ENCODE measurements at regions not wholly inside any gene's neighbourhood (a gene's known extent, or its start where the extent isn't known, plus 50 kb on each side); places are given as distances from the start of the nearest gene placed in this dataset.

DNA sequence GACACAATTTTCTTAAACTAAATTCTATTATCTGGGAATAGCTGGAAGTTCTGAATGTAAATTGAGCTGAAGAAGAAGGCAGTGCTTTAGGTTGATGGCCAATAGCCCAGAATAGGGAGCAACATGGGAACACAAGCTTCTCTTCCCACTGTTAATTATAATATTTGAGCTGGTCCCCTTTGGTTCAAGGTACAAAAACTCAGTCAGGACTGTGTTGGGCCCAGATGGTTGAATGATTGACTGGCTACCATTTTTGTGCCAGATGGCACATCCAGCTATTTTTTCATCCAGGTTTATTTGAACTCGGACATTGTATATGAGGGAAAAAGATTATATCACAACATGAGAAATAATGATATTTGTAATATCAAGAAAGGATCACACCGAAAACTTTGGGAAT lies 458.9 kb downstream of the SLITRK1 start:
- Histone ChIP-seq H3K27ac (no peak overlapping the region), H3K27me3 (replicated peaks) (no peaks in the 10 kb centered on the region), H3K4me3 (ENCODE audit: low read depth, low read length) (no peak overlapping the region), H3K36me3 (replicated peaks) (no peaks in the 10 kb centered on the region)
- TF ChIP-seq, protein P1, sequence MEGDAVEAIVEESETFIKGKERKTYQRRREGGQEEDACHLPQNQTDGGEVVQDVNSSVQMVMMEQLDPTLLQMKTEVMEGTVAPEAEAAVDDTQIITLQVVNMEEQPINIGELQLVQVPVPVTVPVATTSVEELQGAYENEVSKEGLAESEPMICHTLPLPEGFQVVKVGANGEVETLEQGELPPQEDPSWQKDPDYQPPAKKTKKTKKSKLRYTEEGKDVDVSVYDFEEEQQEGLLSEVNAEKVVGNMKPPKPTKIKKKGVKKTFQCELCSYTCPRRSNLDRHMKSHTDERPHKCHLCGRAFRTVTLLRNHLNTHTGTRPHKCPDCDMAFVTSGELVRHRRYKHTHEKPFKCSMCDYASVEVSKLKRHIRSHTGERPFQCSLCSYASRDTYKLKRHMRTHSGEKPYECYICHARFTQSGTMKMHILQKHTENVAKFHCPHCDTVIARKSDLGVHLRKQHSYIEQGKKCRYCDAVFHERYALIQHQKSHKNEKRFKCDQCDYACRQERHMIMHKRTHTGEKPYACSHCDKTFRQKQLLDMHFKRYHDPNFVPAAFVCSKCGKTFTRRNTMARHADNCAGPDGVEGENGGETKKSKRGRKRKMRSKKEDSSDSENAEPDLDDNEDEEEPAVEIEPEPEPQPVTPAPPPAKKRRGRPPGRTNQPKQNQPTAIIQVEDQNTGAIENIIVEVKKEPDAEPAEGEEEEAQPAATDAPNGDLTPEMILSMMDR (IDR thresholded peaks at IDR 0.05; ENCODE audit: low read depth, low read length, missing control alignments) = no peak
- in situ Hi-C loops (cut with HindIII; ENCODE audit: low pct_ligation_motif_present, low sequenced_read_pairs) = no loop called here
- no peak for DNase-seq

DNA sequence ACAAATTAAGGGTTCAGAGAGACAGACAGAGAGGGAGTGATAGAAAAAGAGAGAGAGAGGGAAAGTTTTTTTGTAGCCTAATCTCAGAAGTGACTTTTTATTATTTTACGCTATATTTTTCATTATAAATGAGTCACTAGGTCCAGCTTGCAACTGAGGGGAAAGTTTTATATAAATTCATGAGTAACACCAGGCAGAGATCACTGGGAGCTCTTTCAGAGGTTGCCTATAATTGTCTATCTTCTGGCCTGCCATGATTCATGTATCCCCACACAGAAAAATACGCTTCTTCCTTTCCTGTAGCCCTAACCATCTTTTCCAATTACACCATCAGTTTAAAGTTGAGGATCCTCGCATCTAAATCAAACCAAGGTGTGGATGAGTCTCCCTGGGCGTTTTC lies 467.9 kb downstream of the SLITRK1 start:
- TF ChIP-seq, protein P1 (IDR thresholded peaks at IDR 0.05; ENCODE audit: low read depth, low read length, missing control alignments) = no peak
- no peaks in the 10 kb centered on the region for H3K27me3 ChIP-seq (replicated peaks)
- DNase-seq = no peak
- H3K36me3 ChIP-seq (replicated peaks) = no peaks in the 10 kb centered on the region
- in situ Hi-C loops (cut with HindIII; ENCODE audit: low pct_ligation_motif_present, low sequenced_read_pairs) = no loop called here
- H3K27ac ChIP-seq = no peak overlapping the region
- H3K4me3 ChIP-seq (ENCODE audit: low read depth, low read length) = no peak overlapping the region

DNA sequence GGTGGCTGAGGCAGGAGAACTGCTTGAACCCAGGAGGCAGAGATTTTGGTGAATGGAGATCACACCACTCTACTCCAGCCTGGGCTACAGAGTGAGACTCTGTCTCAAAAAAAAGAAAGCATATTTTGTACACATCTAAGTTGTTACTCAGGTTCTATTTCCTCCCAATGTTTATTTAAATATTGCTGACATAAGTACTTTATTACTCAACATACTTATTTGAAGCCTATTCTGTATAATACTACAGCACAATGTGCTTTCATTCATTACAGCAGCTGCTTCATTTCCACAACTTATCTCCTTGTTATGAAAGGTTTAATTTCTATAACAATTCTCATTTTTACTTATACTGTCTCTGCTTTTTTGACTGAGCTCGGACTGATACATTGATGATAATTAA lies 495.7 kb downstream of the SLITRK1 start:
- in situ Hi-C loops (cut with HindIII; ENCODE audit: low pct_ligation_motif_present, low sequenced_read_pairs) = no loop called here
- TF ChIP-seq, protein P1 (IDR thresholded peaks at IDR 0.05; ENCODE audit: low read depth, low read length, missing control alignments) = no peak
- no peak for DNase-seq
- H3K27ac ChIP-seq = no peak overlapping the region
- H3K4me3 ChIP-seq (ENCODE audit: low read depth, low read length) = no peak overlapping the region
- H3K36me3 ChIP-seq (replicated peaks) = no peaks in the 10 kb centered on the region
- no peaks in the 10 kb centered on the region for H3K27me3 ChIP-seq (replicated peaks)

- Histone ChIP-seq H3K27ac (no peak overlapping the region), H3K27me3 (replicated peaks) (no peaks in the 10 kb centered on the region), H3K4me3 (ENCODE audit: low read depth, low read length) (no peak overlapping the region), H3K36me3 (replicated peaks) (no peaks in the 10 kb centered on the region)
- in situ Hi-C loops (cut with HindIII; ENCODE audit: low pct_ligation_motif_present, low sequenced_read_pairs) = no loop called here
- no peak for DNase-seq
- TF ChIP-seq, protein P1 (IDR thresholded peaks at IDR 0.05; ENCODE audit: low read depth, low read length, missing control alignments) = no peak
Observed at GRCh38 chr13:83378908-83379307, 503.4 kb downstream of the SLITRK1 start.

DNA sequence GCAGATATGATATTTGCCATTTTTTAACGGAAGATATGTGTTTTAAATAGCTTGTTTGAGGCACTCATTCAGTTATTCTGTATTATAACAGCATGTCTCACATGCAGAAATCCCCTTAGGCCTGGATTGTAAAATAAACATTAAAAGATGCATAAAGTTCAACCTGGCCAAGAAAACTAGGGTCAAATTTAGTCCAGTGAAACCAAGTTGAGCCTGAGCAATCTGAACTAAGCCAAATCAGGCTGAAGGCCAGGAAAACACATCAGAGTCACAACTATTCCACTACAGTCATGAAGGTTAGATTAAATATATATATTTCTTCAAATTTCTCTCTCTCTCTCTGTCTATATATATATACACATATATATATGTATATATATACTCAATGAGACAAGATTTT lies 504.8 kb downstream of the SLITRK1 start:
- Histone ChIP-seq H3K27me3 (replicated peaks) (no peaks in the 10 kb centered on the region), H3K36me3 (replicated peaks) (no peaks in the 10 kb centered on the region), H3K4me3 (ENCODE audit: low read depth, low read length) (no peak overlapping the region), H3K27ac (no peak overlapping the region)
- in situ Hi-C loops (cut with HindIII; ENCODE audit: low pct_ligation_motif_present, low sequenced_read_pairs) = no loop called here
- TF ChIP-seq, protein P1 (IDR thresholded peaks at IDR 0.05; ENCODE audit: low read depth, low read length, missing control alignments) = no peak
- peak; percentile 8 for DNase-seq

DNA sequence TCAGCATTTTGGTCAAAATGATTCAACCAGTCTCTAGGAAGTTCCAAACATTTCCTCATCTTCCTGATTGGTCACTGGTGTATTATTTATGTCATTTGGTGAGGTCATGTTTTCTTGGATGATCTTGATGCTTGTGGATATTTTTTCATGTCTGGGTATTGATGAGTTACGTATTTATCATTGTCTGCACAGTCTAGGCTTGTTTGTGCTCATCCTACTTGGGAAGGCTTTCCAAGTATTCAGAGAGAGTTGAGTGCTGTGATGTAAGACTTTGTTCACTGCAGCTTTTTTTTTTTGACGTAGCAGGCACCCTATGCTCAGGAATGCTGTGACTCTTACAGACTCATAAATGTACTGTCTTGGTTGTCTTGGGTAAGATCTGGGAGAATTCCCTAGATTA lies 509.5 kb downstream of the SLITRK1 start:
- TF ChIP-seq, protein P1 (IDR thresholded peaks at IDR 0.05; ENCODE audit: low read depth, low read length, missing control alignments) = no peak
- no peak for DNase-seq
- no peak overlapping the region for H3K4me3 ChIP-seq (ENCODE audit: low read depth, low read length)
- H3K36me3 ChIP-seq (replicated peaks) = no peaks in the 10 kb centered on the region
- H3K27me3 ChIP-seq (replicated peaks) = no peaks in the 10 kb centered on the region
- H3K27ac ChIP-seq = no peak overlapping the region
- in situ Hi-C loops (cut with HindIII; ENCODE audit: low pct_ligation_motif_present, low sequenced_read_pairs) = no loop called here
